T-helper 2 cell treated with Interferon-gamma antibody and Interleukin-4, amounts not matched to agents 100 ng/mL and 5 ng/mL, for 36 hours (primary cell): ENCODE measurements at regions not wholly inside any gene's neighbourhood (a gene's known extent, or its start where the extent isn't known, plus 50 kb on each side); places are given as distances from the start of the nearest gene placed in this dataset.
"Not testable (repeated sequence)": the region's sequence is repeated elsewhere in the genome, so short reads cannot be mapped to it uniquely, and the experiment has no call there.

ENCODE experiments used
- intact Hi-C: fragments of 100-400 bp; cut with micrococcal nuclease; formaldehyde crosslinking; loops from one replicate; pipeline ENCODE4 v1.15.1; 2023

GRCh38 chr22:48485149-48486133 lies 1342.2 kb downstream of the BRD1 start:
- intact Hi-C loops, result no loop called here

DNA sequence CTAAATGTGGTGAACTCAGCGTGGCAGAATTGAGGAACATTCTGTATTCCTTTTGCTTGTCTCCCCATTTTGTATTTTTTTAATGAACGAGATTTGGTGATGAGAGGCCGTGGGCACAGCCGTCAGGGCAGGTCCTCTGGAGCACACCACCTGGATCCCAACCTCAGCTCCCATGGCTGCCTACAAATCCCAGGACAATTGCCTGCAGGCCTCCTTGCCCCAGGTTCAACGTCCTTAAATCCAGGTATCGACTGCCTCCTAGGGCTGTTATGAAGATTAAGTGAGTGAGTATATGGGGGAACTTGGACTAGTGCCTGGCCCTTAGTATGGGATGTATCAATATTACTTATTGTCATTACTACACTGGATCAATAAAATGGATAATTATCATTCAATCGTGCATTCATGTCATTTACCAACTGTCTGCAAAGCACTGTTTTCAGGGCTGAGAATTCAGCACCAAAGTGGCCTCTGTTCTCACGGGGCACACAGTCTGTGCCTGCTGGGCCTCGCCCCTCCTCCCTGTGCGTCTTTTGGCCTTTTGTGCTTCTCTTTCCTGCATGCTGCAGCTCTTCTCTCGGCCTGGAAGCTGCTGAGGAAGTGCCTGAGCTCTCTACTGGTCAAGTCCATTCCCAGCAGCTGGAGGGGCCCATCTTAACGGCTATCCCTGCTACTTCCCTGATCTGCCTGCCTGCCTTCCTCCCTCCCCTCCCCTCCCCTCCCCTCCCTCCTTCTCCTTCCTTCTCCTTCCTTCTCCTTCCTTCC lies 1343.7 kb downstream of the BRD1 start:
- intact Hi-C loops, result no loop called here

DNA sequence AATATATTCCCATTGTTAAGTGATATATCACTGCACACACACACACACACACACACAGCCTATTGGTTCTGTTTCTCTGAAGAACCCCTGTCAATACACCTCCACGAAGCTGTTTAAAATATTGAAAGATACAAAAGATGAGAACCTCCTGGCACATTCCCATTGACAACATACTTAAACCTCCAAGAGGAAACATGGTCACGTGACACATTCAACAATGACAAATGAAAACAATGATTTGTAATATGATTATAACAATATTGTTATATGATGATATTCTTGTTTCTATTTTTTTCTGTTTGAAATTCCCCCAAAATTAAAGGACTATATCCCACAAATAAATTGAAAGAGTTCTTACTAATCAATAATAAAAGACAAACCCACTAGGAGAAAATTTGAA lies 1344.9 kb downstream of the BRD1 start:
- intact Hi-C loops, result no loop called here

- intact Hi-C loops, result not testable (repeated sequence)
Measured at GRCh38 chr22:48482198-48482597, 1345.5 kb downstream of the BRD1 start.

DNA sequence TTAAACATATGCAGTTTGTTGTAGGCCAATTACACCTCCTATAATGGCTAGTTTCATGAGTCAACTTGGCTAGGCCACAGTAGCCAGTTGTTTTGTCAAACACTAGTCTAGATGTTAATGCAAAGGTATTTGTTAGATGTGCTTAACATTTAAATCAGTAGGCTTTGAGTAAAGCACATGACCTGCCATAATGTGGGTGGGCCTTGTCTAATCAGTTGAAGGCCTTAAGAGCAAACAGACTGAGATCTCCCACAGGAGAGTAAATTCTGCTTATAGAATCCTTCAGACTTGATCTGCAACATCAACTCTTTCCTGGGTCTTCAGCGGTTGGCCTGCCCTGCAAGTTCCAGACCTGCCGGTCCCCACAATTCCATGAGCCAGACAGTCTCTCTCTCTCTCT lies 1345.9 kb downstream of the BRD1 start:
- intact Hi-C loops, result no loop called here

- intact Hi-C loops, result no loop called here
Measured at GRCh38 chr22:48478529-48479265, 1349.0 kb downstream of the BRD1 start.

GRCh38 chr22:48478124-48478523 lies 1349.5 kb downstream of the BRD1 start:
- intact Hi-C loops, result no loop called here

- intact Hi-C loops, result no loop called here
Measured at GRCh38 chr22:48477031-48477721, 1350.5 kb downstream of the BRD1 start.

DNA sequence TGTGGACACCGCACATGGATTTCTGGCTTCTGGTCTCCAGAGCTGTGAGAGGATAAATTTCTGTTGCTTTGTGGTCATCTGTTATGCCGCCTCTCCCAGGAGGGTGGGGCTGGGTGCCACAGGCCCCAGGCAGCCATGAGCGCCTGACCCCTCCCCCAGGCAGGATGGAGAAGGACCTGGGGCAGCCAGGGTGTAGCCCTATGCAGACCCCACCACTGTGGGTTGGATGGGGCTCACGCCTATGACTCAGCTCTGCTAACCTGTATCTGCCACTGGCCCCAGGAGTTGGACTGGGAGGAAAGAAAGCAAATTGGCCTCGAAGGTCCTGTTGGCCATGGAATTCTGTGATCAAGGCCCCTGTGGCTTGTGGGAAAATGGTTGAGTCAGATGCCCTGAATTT lies 1351.1 kb downstream of the BRD1 start:
- intact Hi-C loops, result no loop called here

GRCh38 chr22:48475661-48476345 lies 1351.9 kb downstream of the BRD1 start:
- intact Hi-C loops, result no loop called here

DNA sequence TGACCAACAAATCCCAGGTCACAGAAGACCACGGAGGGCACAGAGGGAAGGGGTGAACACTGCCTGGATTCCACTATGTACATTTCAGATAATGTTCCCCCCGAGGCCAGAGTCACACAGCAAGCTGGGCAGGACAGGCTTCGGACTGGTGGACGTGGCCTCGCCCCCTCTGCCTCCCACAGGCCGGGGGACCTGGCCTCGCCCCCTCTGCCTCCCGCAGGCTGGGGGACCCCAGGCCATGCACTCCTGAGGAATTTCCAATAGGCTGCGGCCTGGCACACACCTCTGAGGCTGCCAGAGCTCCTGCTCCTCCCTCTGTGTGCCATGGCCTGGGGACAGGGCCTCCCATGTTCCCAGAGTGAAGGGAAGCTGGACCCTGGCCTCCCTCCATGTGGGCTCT lies 1352.8 kb downstream of the BRD1 start:
- intact Hi-C loops, result no loop called here

DNA sequence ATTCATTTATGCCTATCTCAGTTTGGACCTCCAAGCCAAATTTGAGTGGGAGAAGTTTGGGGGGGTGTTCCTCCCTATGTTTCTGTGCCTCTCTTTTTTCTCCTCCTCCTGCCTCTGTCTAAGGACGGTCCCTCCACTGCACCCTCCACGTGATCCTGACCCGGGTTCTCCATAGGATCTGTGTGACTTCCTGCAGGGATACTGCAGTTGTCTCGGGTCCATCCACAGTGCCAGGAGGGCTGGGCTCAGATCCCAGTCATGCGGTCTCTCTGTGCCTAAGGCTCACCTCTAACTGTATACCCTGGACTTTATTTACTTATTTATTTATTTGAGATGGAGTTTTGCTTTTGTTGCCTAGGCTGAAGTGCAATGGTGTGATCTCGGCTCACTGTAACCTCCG lies 1354.5 kb downstream of the BRD1 start:
- intact Hi-C loops, result no loop called here

DNA sequence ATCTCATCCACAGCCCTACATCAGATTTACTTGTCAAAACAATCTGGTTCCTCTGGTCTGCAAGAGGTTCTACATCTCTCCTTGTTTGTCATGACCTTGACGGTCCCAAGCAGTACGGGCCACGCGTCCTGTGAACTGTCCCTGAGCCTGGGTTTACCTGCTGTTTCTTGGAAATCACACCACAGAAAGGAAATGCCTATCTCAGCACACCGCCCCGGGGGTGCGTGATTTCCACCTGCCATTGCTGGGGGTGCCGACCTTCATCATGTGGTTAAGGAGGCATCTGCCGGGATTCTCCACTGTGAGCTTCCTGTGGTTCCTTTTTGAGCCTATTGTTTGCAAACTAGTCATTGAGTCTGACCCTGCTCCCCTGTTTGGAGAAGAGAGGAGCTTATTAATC lies 1363.4 kb downstream of the BRD1 start:
- intact Hi-C loops, result no loop called here

DNA sequence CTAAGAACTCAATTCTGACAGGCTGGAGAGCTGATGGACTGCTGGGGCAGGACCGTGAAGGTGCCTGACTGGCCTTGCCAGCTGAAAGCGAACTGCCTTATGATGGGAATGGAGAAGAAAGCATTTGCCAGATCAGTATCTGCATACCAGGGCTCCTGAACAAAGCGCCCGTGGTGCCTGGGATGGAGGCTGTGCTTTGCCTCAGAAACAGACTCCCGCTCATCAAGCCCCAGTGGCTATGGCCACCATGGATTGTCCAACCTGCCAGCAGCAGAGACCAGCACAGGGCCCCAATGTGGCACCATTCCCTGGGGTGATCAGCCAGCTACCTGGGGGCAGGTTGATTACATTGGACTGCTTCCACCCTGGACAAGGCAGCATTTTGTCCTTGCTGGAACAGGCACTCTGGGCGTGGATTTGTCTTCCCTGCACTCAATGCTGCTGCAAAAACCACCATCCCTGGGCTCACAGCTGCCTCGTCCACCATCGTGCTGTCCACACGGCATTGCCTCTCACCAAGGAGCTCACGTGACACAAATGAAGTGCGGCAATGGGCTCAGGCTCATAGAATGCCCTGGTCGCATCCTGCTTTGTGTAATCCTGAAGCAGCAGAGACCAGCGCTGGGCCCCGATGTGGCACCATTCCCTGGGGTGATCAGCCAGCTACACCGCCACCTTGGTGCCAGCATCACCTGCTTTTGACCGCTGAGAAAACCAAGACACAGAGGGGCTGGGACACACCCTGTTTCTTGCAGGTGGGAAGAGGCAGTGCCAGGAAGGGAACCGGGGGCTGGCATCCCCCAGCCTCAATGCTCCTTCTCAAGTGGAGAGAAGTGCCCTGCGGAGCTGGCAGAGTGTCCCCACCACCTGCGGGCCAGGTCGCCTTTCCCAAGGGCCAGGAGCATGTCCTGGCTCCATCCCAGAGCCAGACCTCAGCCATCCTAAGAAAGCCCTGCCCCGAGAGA lies 1367.5 kb downstream of the BRD1 start:
- intact Hi-C loops, result no loop called here

DNA sequence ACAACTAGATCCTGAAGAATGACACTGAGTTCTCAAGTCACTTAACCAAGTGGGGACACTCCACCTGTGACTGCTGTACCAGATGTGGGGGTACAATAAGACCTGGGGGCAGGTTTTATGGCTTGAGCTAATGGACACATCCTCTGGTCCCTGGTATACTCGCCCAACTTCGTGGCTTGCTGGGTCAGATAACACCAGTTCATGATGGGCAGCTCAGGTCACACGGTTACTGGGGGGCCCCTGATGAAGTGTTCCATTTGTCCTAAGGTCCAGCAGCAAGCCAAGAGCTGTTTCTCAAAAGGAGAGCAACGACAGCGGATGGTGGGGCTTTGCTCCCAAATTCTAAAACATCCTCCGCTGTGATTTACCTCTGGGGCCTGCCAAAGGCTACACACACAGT lies 1368.4 kb downstream of the BRD1 start:
- intact Hi-C loops, result no loop called here

- intact Hi-C loops, result no loop called here
Measured at GRCh38 chr22:48456449-48456848, 1371.2 kb downstream of the BRD1 start.

- intact Hi-C loops, result no loop called here
Measured at GRCh38 chr22:48453751-48454485, 1373.8 kb downstream of the BRD1 start.

- intact Hi-C loops, result no loop called here
Measured at GRCh38 chr22:48453171-48453570, 1374.5 kb downstream of the BRD1 start.

DNA sequence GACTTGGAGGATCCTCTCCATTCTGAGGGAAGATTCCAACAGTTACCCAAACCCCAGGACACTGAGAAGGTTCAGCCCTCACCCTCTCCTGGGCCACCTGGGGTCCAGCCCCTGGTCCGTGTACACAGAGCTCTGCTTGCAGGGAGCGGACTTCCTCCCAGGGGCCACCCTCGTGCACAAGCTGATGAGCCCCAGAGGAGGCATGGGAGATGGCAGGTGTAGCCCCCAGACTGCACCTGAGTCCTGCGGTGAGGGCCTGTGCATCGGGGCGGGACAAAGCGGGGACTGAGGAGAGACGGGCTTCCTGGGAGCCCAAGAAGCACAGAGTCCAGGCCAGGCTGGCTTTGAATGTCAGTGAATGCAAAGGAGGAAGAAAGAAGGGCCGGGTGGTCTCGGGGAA lies 1374.9 kb downstream of the BRD1 start:
- intact Hi-C loops, result no loop called here
